Activated CD4-positive, alpha-beta memory T cell treated with anti-CD3 and anti-CD28 coated beads for 36 hours (primary cell): ENCODE measurements at regions not wholly inside any gene's neighbourhood (a gene's known extent, or its start where the extent isn't known, plus 50 kb on each side); places are given as distances from the start of the nearest gene placed in this dataset.
"Not testable (repeated sequence)": the region's sequence is repeated elsewhere in the genome, so short reads cannot be mapped to it uniquely, and the experiment has no call there.

Experiments
- CTCF ChIA-PET: fragments of 350-600 bp; sonication (Branson Sonifier 250); formaldehyde crosslinking; loops from one replicate; lab custom pipeline; 2021; ENCODE audit warnings: antibody characterized with exemption, inconsistent platforms; lab: Charles Lee
- POLR2A ChIA-PET: fragments of 350-600 bp; sonication (Branson Sonifier 250); formaldehyde crosslinking; loops from one replicate; lab custom pipeline; 2021; ENCODE audit warnings: antibody characterized with exemption; lab: Charles Lee
- DNase-seq: peaks from one replicate; pipeline ENCODE4 v3.0.0-alpha.2; 2020
- H3K27ac Mint-ChIP-seq: one replicate; pipeline ENCODE4 v1.8.0; 2021; ENCODE audit warnings: mixed read lengths
- H3K27me3 Mint-ChIP-seq: one replicate; pipeline ENCODE4 v1.8.0; 2021; ENCODE audit warnings: mixed read lengths
- H3K36me3 Mint-ChIP-seq: one replicate; pipeline ENCODE4 v1.8.0; 2021; ENCODE audit warnings: mixed read lengths
- H3K4me1 Mint-ChIP-seq: one replicate; pipeline ENCODE4 v1.8.0; 2021; ENCODE audit warnings: low read depth, mixed read lengths
- H3K4me3 Mint-ChIP-seq: one replicate; pipeline ENCODE4 v1.8.0; 2021; ENCODE audit warnings: mild to moderate bottlenecking, mixed read lengths
- H3K9me3 Mint-ChIP-seq: one replicate; pipeline ENCODE4 v1.8.0; 2021; ENCODE audit warnings: mixed read lengths
- intact Hi-C: fragments of 100-400 bp; cut with micrococcal nuclease; formaldehyde crosslinking; loops from one replicate; pipeline ENCODE4 v1.15.1; 2023

DNA sequence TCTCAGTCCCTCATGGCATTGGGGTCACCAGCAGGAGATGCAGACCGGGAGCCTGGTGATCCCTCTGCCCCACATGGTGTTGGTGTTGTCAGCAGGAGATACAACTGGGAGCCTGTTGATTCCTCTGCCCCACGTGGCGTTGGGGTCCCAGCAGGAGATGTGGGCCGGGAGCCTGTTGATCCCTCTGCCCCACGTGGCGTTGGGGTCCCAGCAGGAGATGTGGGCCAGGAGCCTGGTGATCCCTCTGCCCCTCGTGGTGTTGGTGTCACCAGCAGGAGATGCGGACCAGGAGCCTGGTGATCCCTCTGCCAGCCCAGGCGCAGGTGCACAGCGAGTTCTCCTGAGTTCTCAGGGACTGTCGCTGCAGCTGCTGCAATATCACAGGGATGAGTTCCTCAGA, 229.6 kb upstream of the C1orf174 start:
- Mint-ChIP-seq H3K36me3 (no peaks in the 10 kb centered on the region), H3K4me1 (no peaks in the 10 kb centered on the region), H3K9me3 (no peaks in the 10 kb centered on the region), H3K27me3 (peaks cover 11% of the 10 kb centered on the region), H3K4me3 (no peak overlapping the region), H3K27ac (no peak overlapping the region)
- CTCF ChIA-PET, result no interaction called here
- intact Hi-C loops, result no loop called here
- POLR2A ChIA-PET, result no interaction called here
- DNase-seq, result no peak

DNA sequence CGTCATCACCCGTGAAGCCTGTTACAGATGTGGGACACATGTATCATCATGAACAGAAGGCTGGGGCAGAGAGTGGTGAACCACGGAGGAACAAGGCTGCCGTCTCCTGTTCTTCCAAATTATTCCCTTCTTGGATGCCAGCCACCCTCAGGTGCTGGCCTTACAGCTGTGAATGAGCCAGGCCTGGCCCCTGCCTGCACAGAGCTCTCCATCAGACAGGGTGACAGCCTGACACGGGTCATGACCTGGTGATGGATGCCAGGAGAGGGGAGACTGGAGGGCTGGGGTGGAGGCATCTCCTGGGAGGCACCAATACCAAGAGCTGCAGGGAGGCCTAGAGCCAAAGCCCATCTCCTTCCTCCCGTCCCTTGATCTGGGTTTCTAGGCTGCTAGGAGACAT, 230.0 kb upstream of the C1orf174 start:
- no peaks in the 10 kb centered on the region for H3K36me3 Mint-ChIP-seq
- POLR2A ChIA-PET, result no interaction called here
- no peak for DNase-seq
- intact Hi-C loops, result no loop called here
- no peak overlapping the region for H3K4me3 Mint-ChIP-seq
- H3K27me3 Mint-ChIP-seq, result peaks cover 8% of the 10 kb centered on the region
- H3K27ac Mint-ChIP-seq, result no peak overlapping the region
- no peaks in the 10 kb centered on the region for H3K9me3 Mint-ChIP-seq
- no peaks in the 10 kb centered on the region for H3K4me1 Mint-ChIP-seq
- CTCF ChIA-PET, result no interaction called here

DNA sequence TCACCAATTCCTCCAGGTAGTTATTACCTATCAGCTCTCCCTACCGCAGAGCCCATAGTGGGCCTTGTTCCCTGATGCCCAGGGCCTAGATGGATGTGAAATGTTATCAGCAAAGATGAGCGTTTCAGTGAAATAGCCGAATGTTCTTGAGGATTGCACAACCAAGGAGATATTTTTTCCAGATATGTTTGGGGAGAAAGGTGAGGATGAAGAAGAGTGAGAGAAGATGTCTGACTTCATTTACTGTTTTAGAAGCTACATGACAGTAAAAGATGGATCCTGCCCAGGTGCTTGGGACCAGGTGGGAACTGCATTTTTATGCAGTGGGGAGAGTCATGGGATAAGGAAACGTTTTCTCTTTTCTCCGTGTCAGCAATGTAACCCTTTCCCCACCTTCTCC, 231.7 kb upstream of the C1orf174 start:
- ChIA-PET CTCF (no interaction called here), POLR2A (no interaction called here)
- no peak overlapping the region for H3K4me3 Mint-ChIP-seq
- peaks cover 7% of the 10 kb centered on the region for H3K27me3 Mint-ChIP-seq
- H3K36me3 Mint-ChIP-seq, result no peaks in the 10 kb centered on the region
- peaks cover 12% of the 10 kb centered on the region for H3K9me3 Mint-ChIP-seq
- H3K27ac Mint-ChIP-seq, result no peak overlapping the region
- intact Hi-C loops, result no loop called here
- no peaks in the 10 kb centered on the region for H3K4me1 Mint-ChIP-seq
- DNase-seq, result no peak

DNA sequence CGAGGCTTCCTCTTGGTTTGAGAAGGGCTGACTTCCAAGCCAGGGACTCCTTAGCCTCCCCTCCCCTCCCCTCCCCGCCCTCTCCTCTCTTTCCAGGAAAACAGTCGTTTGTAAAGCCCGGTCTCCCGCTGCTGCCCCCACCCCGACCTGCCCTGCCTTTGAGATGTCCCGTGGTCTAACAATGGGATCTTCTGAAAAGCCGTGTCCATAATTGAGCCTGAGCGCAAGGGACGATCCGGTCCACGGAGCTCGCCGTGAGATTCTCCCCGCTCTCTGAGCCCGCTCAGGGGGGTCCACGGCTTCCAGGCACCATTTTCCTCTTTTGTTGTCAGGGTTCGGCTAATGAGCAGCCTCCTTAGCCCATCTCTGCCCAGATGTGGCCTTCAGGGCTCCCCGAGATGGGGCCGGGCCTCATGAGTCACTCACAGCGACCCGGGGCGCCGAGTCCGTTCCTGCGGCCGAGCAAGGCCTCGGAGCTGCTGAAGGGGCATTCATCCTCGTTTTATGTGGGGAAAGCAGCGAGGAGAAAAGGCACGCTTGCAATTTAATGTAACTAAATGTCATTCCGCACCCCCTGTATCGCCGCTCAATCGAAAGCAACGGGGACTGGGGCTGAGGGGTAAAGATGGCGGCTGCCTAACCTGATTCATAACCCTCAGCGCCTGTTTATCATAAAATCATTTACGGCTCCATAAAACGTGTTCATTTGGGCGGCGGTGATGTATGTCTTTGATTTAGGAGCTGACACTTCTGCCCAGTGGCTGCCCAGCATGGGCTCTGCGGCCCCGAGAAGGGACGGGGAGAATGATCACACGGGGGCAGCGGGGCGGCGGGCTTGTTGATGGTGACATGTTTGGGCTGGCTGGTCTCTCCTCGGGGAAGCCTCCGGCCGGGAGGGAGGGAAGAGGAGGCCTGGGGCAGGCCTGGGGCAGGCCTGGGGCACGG, 232.6 kb upstream of the C1orf174 start:
- H3K9me3 Mint-ChIP-seq, result peaks cover 12% of the 10 kb centered on the region

DNA sequence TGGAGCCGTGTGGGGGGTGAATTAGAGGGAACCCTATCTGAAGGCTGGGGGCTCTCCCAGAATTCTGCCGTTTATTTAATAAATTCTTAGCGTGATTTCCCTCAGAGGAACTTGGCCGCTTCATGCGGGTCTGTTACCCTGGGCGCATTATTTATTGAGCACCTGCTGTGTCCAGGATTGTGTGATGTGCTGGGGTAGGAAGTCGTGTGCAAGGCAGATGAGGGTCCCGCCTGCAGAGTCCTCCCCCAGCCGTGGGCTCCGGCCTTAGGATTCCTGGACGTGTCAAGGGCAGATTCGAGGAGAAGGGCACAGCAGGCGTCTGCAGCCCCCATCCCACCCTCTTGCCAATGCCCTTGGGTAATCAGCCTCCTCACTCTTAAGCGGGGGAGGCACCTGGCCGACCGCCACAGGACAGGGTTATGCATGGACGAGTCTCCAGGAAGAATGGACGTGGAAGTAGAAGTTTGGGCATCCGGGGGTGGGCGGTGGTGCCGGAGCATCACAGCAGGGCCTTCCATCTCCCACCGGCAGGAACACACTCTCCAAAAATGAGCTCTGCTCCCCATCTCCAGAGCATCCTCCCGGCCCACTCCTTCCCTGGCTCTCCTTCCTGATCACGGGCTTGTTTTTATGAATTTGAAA, 233.3 kb upstream of the C1orf174 start:
- CTCF ChIA-PET, result no interaction called here
- Mint-ChIP-seq H3K4me3 (no peak overlapping the region), H3K4me1 (no peaks in the 10 kb centered on the region)

More for the DNA sequence above, 232.6 kb upstream of the C1orf174 start:
- DNase-seq, result no peak
- no peaks in the 10 kb centered on the region for H3K36me3 Mint-ChIP-seq
- CTCF ChIA-PET, result no interaction called here
- POLR2A ChIA-PET, result no interaction called here
- H3K4me3 Mint-ChIP-seq, result no peak overlapping the region
- intact Hi-C loops, result no loop called here
- peaks cover 7% of the 10 kb centered on the region for H3K27me3 Mint-ChIP-seq
- no peak overlapping the region for H3K27ac Mint-ChIP-seq
- no peaks in the 10 kb centered on the region for H3K4me1 Mint-ChIP-seq

DNA sequence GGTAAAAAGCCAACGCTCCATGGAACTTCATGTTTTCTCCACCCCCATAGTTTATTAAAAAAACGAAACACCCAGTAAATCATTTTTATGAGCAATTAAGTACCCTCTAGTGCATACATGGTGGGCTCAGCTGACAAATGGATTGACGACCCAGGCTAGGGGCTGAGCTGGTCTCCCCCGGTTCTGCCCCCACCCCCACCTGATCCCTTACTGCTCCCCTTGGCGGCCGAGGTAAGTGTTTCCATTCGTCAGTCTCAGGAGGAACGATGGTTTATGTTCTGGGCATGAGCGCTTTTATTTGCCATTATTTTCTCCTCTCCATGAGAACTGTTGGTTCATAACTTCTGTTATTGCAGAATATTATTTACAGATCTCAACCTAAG, 233.9 kb upstream of the C1orf174 start:
- ChIA-PET CTCF (no interaction called here), POLR2A (no interaction called here)
- Mint-ChIP-seq H3K4me3 (no peak overlapping the region), H3K4me1 (no peaks in the 10 kb centered on the region), H3K27me3 (peaks cover 10% of the 10 kb centered on the region), H3K36me3 (no peaks in the 10 kb centered on the region), H3K27ac (no peak overlapping the region), H3K9me3 (peaks cover 12% of the 10 kb centered on the region)
- no peak for DNase-seq
- intact Hi-C loops, result no loop called here

More for the DNA sequence above, 233.3 kb upstream of the C1orf174 start:
- peaks cover 12% of the 10 kb centered on the region for H3K9me3 Mint-ChIP-seq
- intact Hi-C loops, result no loop called here
- DNase-seq, result no peak
- H3K27ac Mint-ChIP-seq, result no peak overlapping the region
- POLR2A ChIA-PET, result no interaction called here
- H3K36me3 Mint-ChIP-seq, result no peaks in the 10 kb centered on the region
- H3K27me3 Mint-ChIP-seq, result peaks cover 10% of the 10 kb centered on the region

DNA sequence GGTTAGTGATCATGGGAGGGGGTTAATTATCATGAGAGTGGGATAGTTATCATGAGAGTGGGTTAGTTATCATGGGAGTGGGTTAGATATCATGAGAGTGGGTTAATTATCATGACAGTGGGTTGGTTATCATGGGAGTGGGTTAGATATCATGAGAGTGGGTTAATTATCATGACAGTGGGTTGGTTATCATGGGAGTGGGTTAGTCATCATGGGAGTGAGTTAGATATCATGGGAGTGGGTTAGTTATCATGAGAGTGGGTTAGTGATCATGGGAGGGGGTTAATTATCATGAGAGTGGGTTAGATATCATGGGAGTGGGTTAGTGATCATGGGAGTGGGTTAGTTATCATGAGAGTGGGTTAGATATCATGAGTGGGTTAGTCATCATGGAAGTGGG, 235.8 kb upstream of the C1orf174 start:
- H3K27ac Mint-ChIP-seq, DNase-seq, POLR2A ChIA-PET, H3K36me3 Mint-ChIP-seq, H3K4me3 Mint-ChIP-seq, CTCF ChIA-PET, H3K4me1 Mint-ChIP-seq, intact Hi-C loops: not testable (repeated sequence)
- peaks cover 17% of the 10 kb centered on the region for H3K27me3 Mint-ChIP-seq
- H3K9me3 Mint-ChIP-seq, result peaks cover 12% of the 10 kb centered on the region

DNA sequence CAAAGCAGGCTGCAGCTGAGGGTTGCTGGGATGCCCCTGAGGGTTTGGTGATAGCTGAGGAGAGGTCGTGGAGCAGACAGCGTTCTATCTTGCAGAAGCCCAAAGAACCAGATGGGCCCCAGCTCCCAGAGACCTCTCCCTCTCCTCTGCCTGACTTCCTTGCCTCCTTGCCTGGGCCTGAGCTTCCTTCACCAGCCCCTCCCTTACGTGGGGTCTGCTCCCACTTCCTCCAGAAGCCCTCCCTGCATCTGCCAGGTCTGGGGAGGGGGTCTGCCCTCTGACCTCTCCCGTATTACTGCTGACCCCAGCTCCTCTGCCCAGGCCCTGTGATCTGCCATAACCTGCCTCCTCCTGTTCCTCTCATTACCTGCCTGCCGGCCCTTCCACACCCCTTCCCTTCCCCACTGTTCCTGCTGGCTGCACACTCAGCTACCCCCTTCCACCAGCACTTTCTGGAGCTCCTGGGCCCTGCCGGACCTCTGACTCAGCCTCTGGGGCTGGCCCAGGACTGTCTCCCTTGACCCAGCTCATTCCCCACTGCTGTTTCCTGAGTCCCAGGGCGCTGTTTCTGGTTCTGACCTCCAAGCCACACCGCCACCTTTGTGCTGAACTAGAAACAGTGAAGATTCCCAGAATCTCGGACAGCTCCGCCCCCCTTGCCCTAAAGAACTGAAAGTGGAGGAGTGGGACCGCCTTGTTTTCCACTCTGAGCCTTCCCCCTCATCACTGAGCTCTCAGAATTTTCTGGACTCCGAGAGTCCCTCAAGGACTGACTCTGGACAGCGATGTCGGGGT, 237.7 kb upstream of the C1orf174 start:
- H3K4me3 Mint-ChIP-seq, result no peak overlapping the region
- POLR2A ChIA-PET, result no interaction called here
- intact Hi-C loops, result no loop called here

DNA sequence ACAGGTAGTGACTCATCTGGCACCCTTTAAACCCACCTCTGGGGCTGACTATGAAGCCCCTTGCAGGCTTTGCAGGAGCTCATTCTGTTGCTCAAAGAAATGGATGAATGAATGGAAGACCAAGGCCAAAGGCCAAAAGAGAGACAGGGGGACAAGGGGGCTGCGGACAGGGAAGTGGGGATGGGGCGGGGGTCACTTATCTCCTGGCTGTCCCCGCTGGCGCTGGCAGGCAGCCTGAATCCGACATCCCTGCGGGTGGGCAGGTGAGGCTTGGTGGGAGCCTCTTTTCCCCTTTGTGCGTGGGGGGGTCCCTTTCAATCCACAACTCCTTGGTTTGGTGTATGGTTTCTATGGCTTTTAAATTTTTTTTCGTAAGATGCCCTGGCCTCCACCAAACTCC, 239.6 kb upstream of the C1orf174 start:
- POLR2A ChIA-PET, result no interaction called here
- no peaks in the 10 kb centered on the region for H3K36me3 Mint-ChIP-seq

More for the DNA sequence above, 237.7 kb upstream of the C1orf174 start:
- no peak for DNase-seq
- H3K27ac Mint-ChIP-seq, result no peak overlapping the region
- H3K4me1 Mint-ChIP-seq, result no peaks in the 10 kb centered on the region
- no peaks in the 10 kb centered on the region for H3K36me3 Mint-ChIP-seq
- H3K9me3 Mint-ChIP-seq, result peaks cover 12% of the 10 kb centered on the region
- H3K27me3 Mint-ChIP-seq, result peaks cover 21% of the 10 kb centered on the region
- CTCF ChIA-PET, result no interaction called here

DNA sequence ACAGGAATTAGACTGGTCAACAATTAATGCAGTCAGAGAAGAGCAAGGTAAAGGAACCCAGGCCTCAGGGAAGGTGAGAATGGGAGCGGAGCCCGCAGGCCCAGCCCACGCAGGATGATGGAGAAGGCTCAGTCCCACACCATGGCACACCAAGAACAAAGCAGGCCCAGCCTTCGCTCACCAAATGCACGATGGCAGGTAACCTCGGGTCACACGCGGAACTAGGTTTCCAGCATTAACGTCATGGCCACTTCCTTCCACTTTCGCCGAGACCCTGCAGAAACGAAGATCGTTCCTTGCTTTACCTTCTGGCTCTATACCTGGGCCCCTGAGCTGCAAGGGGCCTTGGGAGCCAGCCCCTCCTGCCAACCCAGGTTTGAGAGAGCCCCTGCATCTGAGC, 240.2 kb upstream of the C1orf174 start:
- H3K4me1 Mint-ChIP-seq, result no peaks in the 10 kb centered on the region
- no peak overlapping the region for H3K4me3 Mint-ChIP-seq
- H3K27ac Mint-ChIP-seq, result no peak overlapping the region
- CTCF ChIA-PET, result no interaction called here
- H3K36me3 Mint-ChIP-seq, result no peaks in the 10 kb centered on the region
- intact Hi-C loops, result no loop called here
- peaks cover 12% of the 10 kb centered on the region for H3K9me3 Mint-ChIP-seq
- POLR2A ChIA-PET, result no interaction called here
- H3K27me3 Mint-ChIP-seq, result peaks cover 21% of the 10 kb centered on the region
- DNase-seq, result no peak

More for the DNA sequence above, 239.6 kb upstream of the C1orf174 start:
- CTCF ChIA-PET, result no interaction called here
- Mint-ChIP-seq H3K9me3 (peaks cover 12% of the 10 kb centered on the region), H3K27ac (no peak overlapping the region), H3K27me3 (peaks cover 21% of the 10 kb centered on the region), H3K4me1 (no peaks in the 10 kb centered on the region), H3K4me3 (no peak overlapping the region)
- DNase-seq, result no peak
- intact Hi-C loops, result no loop called here

DNA sequence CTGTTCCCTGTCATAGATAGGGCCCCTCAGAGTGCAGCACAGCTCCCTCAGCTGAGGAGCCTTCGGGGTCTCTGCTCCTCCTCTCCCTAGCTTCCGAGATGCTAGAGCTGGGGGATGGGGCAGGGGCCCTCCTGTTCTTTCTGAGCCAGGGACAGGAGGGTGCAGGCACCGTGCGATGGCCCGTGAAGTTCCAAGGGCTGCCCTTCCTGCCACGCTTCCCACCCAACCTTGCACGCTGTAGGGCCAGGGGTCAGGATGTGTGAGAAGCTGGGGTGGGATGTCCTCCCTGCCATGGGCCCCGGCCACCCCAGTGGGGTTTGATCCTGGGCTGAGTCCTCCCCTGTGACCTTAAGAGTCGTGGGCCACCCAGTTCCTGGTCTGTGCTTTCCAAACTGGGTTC, 240.7 kb upstream of the C1orf174 start:
- ChIA-PET POLR2A (no interaction called here), CTCF (no interaction called here)
- H3K27me3 Mint-ChIP-seq, result peaks cover 21% of the 10 kb centered on the region
- H3K4me1 Mint-ChIP-seq, result no peaks in the 10 kb centered on the region
- H3K27ac Mint-ChIP-seq, result no peak overlapping the region
- intact Hi-C loops, result no loop called here
- peaks cover 8% of the 10 kb centered on the region for H3K9me3 Mint-ChIP-seq
- DNase-seq, result no peak
- H3K36me3 Mint-ChIP-seq, result no peaks in the 10 kb centered on the region
- no peak overlapping the region for H3K4me3 Mint-ChIP-seq

DNA sequence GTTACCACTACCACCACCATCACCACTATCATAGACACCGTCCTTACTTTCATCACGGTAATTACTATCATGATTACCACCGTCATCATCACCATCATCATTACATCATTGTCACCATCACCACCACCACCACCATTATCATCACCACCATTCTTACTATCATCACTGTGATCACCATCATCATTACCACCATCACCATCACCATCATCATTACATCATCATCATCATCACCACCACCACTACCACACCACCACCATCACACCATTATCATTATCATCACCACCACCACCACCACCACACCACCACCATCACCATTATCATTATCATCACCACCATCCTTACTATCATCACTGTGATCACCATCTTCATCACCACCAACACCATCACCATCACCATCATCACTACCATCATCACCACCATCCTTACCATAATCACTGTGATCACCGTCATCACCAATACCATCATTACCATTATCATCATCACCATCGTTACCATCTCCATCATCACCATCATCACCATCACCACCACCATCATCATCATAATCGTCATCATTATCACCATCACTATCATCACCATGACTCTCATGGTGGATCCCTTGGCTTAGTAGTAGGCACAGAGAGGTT, 244.4 kb upstream of the C1orf174 start:
- Mint-ChIP-seq H3K4me1 (no peaks in the 10 kb centered on the region), H3K4me3 (no peak overlapping the region), H3K27ac (no peak overlapping the region), H3K27me3 (peaks cover 15% of the 10 kb centered on the region), H3K36me3 (no peaks in the 10 kb centered on the region), H3K9me3 (no peaks in the 10 kb centered on the region)
- DNase-seq, result no peak
- ChIA-PET CTCF (no interaction called here), POLR2A (no interaction called here)
- intact Hi-C loops, result no loop called here
